ENCODE measurements at regions not wholly inside any gene's neighbourhood (a gene's known extent, or its start where the extent isn't known, plus 50 kb on each side); places are given as distances from the start of the nearest gene placed in this dataset.

GRCh38 chr2:160592401-160592800 lies 98.8 kb upstream of the RBMS1 start:
- Histone ChIP-seq H3K9me2 (no peaks in the 10 kb centered on the region), H3K36me3 (replicated peaks in 1 of 2; ENCODE audit: control insufficient read depth in 1 of 2, insufficient read depth in 2 of 2, low read length in 1 of 2) (peaks cover 0 to 8% of the 10 kb centered on the region in 2 experiments), H4K20me1 (ENCODE audit: insufficient read depth) (no peaks in the 10 kb centered on the region), H3K27me3 (ENCODE audit: insufficient read depth) (no peaks in the 10 kb centered on the region), H3K4me3 (ENCODE audit: low read depth in 2 of 2, low read length in 1 of 2) (no peak overlapping the region), H3K4me1 (ENCODE audit: control insufficient read depth in 1 of 2, insufficient read depth in 2 of 2, low read depth in 1 of 2, low read length in 1 of 2) (no peaks in the 10 kb centered on the region), H3K27ac (ENCODE audit: low read depth in 2 of 2, low read length in 1 of 2) (no peak overlapping the region), H3F3A (replicated peaks; ENCODE audit: insufficient read depth) (no peaks in the 10 kb centered on the region), H3K4me2 (no peak overlapping the region), H3K79me2 (ENCODE audit: insufficient read depth) (no peaks in the 10 kb centered on the region), H3K9me3 (0 out of 2 replicates have a peak, but pooled peaks cover 5% of the 10 kb centered on the region), H3K9ac (no peak overlapping the region), H2AFZ (ENCODE audit: low read depth) (no peak overlapping the region)
- WGBS (ENCODE audit: low lambda C conversion rate) = 52% methylated on average over 1 of the region's 1 CpG
- DNase-seq = no peak
- POLR2A ChIA-PET = no interaction called here
- CTCF ChIA-PET = no interaction called here
- TF ChIP-seq GABPA (IDR thresholded peaks at IDR 0.05; ENCODE audit: low read depth) (no peak), TAF1 (IDR thresholded peaks at IDR 0.05; ENCODE audit: borderline replicate concordance, low read depth, low read length) (no peak), MXI1 (IDR thresholded peaks at IDR 0.05; ENCODE audit: low read depth, low read length) (no peak), REST (IDR thresholded peaks at IDR 0.05; ENCODE audit: low read depth, low read length) (no peak), NRF1 (IDR thresholded peaks at IDR 0.05; ENCODE audit: low read depth, low read length) (no peak), TCF12 (IDR thresholded peaks at IDR 0.05) (no peak), ZBTB33 (IDR thresholded peaks at IDR 0.05; ENCODE audit: borderline replicate concordance, low read depth) (no peak), FOSL2 (IDR thresholded peaks at IDR 0.05; ENCODE audit: borderline replicate concordance, low read depth) (no peak), MEF2A (IDR thresholded peaks at IDR 0.05; ENCODE audit: borderline replicate concordance, low read depth) (no peak), YY1 (IDR thresholded peaks at IDR 0.05; ENCODE audit: low read depth) (no peak), PBX3 (IDR thresholded peaks at IDR 0.05) (no peak)

GRCh38 chr2:160592993-160593392 lies 99.4 kb upstream of the RBMS1 start:
- no peaks in the 10 kb centered on the region for H3K79me2 ChIP-seq (ENCODE audit: insufficient read depth)
- no peak overlapping the region for H3K4me3 ChIP-seq (ENCODE audit: low read depth in 2 of 2, low read length in 1 of 2)
- H3K9me2 ChIP-seq = no peaks in the 10 kb centered on the region
- no peaks in the 10 kb centered on the region for H3K27me3 ChIP-seq (ENCODE audit: insufficient read depth)
- H3K4me2 ChIP-seq = no peak overlapping the region
- no peaks in the 10 kb centered on the region for H3K4me1 ChIP-seq (ENCODE audit: control insufficient read depth in 1 of 2, insufficient read depth in 2 of 2, low read depth in 1 of 2, low read length in 1 of 2)
- peaks cover 0 to 8% of the 10 kb centered on the region in 2 experiments for H3K36me3 ChIP-seq (replicated peaks in 1 of 2; ENCODE audit: control insufficient read depth in 1 of 2, insufficient read depth in 2 of 2, low read length in 1 of 2)
- H3K9me3 ChIP-seq = 0 out of 2 replicates have a peak, but pooled peaks cover 5% of the 10 kb centered on the region
- no peak for DNase-seq
- H3K27ac ChIP-seq (ENCODE audit: low read depth in 2 of 2, low read length in 1 of 2) = no peak overlapping the region
- POLR2A ChIA-PET = no interaction called here
- CTCF ChIA-PET = no interaction called here
- H3F3A ChIP-seq (replicated peaks; ENCODE audit: insufficient read depth) = no peaks in the 10 kb centered on the region
- H4K20me1 ChIP-seq (ENCODE audit: insufficient read depth) = no peaks in the 10 kb centered on the region
- H3K9ac ChIP-seq = no peak overlapping the region
- H2AFZ ChIP-seq (ENCODE audit: low read depth) = no peak overlapping the region
- TF ChIP-seq MAX (IDR thresholded peaks at IDR 0.05; ENCODE audit: low read depth) (no peak), SIN3A (IDR thresholded peaks at IDR 0.05; ENCODE audit: borderline replicate concordance, low read depth, low read length) (no peak), RXRA (IDR thresholded peaks at IDR 0.05; ENCODE audit: borderline replicate concordance, low read depth) (no peak), JUND (IDR thresholded peaks at IDR 0.05) (no peak), USF1 (IDR thresholded peaks at IDR 0.05; ENCODE audit: borderline replicate concordance, low read depth) (no peak), MXI1 (IDR thresholded peaks at IDR 0.05; ENCODE audit: low read depth, low read length) (no peak), GABPA (IDR thresholded peaks at IDR 0.05; ENCODE audit: low read depth) (no peak), ZBTB33 (IDR thresholded peaks at IDR 0.05; ENCODE audit: borderline replicate concordance, low read depth) (no peak), FOXJ3 (CRISPR knock-in tag; IDR thresholded peaks at IDR 0.05) (no peak), TAF1 (IDR thresholded peaks at IDR 0.05; ENCODE audit: borderline replicate concordance, low read depth, low read length) (no peak)

Measured in SK-N-SH (cell line).